ENCODE measurements at regions not wholly inside any gene's neighbourhood (a gene's known extent, or its start where the extent isn't known, plus 50 kb on each side); places are given as distances from the start of the nearest gene placed in this dataset.

DNA sequence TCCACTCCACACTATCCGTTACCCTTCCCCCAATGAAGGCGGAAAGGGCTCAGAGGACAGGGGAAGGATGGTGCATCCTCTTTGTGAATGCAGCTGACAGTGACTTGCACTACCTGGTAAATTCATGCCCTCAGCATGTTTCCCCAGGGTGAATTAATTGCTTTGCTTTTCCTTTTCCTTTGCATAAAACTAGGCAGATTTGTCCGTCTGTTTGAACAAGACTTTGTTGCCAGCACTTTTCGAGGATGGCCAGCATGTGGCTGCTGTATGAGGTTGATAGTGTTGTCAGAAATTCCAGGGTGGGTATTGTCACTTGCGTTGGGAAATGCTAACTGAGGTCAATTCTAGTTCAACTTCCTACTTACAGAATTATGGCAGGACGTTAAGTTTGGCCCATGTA lies 79.0 kb upstream of the RARB start:
- no peak for DNase-seq (ENCODE audit: low read depth)
- TF ChIP-seq, protein P1, sequence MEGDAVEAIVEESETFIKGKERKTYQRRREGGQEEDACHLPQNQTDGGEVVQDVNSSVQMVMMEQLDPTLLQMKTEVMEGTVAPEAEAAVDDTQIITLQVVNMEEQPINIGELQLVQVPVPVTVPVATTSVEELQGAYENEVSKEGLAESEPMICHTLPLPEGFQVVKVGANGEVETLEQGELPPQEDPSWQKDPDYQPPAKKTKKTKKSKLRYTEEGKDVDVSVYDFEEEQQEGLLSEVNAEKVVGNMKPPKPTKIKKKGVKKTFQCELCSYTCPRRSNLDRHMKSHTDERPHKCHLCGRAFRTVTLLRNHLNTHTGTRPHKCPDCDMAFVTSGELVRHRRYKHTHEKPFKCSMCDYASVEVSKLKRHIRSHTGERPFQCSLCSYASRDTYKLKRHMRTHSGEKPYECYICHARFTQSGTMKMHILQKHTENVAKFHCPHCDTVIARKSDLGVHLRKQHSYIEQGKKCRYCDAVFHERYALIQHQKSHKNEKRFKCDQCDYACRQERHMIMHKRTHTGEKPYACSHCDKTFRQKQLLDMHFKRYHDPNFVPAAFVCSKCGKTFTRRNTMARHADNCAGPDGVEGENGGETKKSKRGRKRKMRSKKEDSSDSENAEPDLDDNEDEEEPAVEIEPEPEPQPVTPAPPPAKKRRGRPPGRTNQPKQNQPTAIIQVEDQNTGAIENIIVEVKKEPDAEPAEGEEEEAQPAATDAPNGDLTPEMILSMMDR (conservative IDR thresholded peaks at IDR 0.05; ENCODE audit: low read depth, low read length), result no peak
- H3K4me3 ChIP-seq (ENCODE audit: low read depth, low read length), result no peak overlapping the region

DNA sequence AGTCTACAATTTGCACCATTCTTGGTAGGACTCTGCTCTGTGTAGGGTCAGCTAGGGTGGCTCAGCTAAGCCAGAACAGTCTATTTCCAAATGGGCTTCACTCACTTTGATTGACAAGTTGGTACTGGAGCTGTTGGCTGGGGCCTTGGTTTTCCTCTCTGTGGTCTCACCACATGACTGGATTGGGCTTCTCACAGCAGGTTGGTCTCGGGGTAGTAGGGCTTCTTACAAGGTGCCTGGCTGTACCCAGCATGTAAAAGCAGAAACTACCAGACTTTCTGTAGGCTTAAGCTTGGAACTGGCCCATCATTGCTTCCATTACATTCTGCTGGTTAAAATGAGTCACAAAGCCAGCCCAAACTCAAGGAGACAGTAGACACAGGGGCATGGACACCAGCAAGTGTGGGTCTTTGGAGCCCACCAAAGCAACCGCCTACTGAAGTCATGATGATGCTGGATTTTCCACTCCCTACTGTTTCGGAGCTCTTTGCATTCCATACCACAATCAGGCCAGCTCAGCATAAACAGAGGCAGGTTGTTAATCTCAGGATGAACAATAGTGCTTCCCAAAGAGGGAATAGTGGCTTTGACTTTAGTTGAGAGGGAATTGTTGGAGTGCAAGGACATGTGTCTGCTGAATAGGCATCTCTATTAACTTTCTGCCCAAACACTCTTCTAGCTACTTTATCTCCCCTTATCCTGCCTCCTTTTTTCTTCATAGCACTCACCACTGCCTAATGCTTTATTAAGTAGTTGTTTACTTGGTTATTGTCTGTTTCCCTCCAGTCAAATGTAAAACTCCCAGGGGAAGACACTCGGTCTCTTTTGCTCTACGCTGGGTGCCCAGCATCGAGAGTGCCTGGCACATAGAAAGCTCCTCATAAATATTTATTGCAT lies 78.0 kb upstream of the RARB start:
- DNase-seq (ENCODE audit: low read depth), result no peak
- TF ChIP-seq, protein P1 (conservative IDR thresholded peaks at IDR 0.05; ENCODE audit: low read depth, low read length), result no peak
- H3K4me3 ChIP-seq (ENCODE audit: low read depth, low read length), result no peak overlapping the region

DNA sequence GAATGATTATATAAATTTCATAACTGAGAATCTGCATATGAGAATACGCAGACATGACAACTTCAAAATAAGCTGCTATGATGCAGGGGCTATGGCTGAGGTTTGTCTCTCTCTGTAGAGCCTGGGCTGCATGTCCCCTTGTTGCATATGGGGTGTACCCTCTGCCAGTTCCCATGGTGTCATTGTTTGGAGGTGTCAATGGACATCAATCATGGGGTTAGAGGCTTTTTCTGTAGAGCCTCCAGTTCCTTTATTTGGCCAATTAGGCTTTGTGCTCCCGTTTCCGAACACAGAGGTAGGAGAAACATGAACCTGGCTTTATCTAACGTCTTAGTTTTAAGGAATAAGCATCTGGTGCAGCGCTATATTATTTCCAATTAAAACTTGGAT lies 77.3 kb upstream of the RARB start:
- no peak overlapping the region for H3K4me3 ChIP-seq (ENCODE audit: low read depth, low read length)
- no peak for DNase-seq (ENCODE audit: low read depth)
- TF ChIP-seq, protein P1 (conservative IDR thresholded peaks at IDR 0.05; ENCODE audit: low read depth, low read length), result no peak

DNA sequence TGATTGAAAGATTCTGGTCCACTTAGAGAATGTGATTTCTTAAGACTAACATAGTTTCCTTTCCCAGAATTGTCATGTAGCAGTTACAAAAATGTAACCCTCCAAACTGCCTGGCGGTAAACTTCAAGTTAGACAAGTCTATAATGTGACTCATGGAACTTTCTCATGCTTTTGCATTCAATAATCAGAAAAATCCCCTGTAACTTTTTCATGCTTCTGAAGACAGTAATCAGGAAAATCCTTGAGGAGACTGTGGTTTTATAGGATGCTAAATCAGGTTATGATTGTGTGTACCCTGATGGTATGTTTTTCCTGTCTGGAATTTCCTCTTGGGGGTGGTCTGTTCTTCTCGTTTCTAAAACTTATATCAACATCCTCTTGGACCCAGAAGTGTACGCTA lies 74.0 kb upstream of the RARB start:
- TF ChIP-seq, protein P1 (conservative IDR thresholded peaks at IDR 0.05; ENCODE audit: low read depth, low read length), result no peak
- H3K4me3 ChIP-seq (ENCODE audit: low read depth, low read length), result no peak overlapping the region
- no peak for DNase-seq (ENCODE audit: low read depth)

DNA sequence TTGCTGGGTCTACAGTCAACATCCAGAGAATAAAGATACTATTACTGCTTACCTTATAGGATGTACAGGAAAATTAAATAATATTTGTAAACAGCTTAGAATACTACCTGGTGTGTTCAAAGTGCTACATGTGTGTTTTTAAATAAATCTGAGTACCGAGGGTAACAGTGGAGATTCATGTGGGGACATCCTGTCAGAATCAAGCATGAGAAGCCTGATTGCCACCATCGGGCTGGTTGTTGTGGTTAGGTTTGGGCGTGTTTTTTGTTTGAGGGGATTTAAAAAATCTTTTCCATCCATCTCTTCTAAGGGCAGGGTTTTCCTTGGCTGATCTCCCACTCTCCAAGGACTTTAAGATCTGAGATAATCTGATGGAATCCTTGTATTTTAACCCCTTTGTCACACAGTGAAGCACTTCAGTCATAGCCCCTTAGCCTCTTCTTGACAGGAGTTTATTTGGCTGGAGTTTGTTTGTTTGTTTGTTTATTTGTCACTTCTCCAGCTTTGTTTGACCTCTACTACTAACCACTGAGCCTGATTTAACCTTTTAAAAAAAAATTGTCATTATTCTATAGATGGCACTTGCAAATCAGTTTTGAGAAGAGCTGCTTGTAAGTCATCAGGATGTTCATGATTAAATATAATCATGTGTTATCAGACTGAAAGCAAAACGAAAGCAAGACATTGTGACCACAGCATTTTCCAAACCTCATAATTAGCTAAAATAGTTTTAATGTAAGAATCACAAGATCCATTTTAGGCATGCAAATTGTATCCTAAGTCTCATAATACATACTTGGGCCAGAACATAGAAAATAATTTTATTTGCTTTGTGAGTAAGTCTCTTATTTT lies 72.8 kb upstream of the RARB start:
- no peak overlapping the region for H3K4me3 ChIP-seq (ENCODE audit: low read depth, low read length)
- TF ChIP-seq, protein P1 (conservative IDR thresholded peaks at IDR 0.05; ENCODE audit: low read depth, low read length), result no peak
- no peak for DNase-seq (ENCODE audit: low read depth)

DNA sequence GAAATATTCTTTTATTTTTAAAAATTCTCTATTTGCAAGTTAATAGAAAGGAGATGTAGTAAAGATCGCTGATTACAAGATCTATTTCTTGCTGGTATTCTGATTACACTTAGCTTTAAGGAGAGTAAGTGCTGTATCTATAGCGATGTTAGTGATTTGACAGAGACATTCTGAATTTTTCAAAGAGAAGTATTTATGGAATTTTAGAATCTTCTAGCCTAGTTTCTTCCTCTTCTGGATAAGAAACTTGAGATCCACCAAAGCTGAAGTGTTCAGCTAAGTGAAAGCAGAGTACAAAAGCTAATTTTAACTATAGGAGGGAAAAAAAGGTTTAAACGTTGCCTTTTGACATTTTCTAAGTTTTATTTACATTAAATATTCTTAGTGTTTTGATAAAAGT lies 72.1 kb upstream of the RARB start:
- no peak for DNase-seq (ENCODE audit: low read depth)
- TF ChIP-seq, protein P1 (conservative IDR thresholded peaks at IDR 0.05; ENCODE audit: low read depth, low read length), result no peak
- no peak overlapping the region for H3K4me3 ChIP-seq (ENCODE audit: low read depth, low read length)

Measured in epithelial cell of proximal tubule (primary cell).